GM10266 (cell line): ENCODE measurements at regions not wholly inside any gene's neighbourhood (a gene's known extent, or its start where the extent isn't known, plus 50 kb on each side); places are given as distances from the start of the nearest gene placed in this dataset.

ENCODE experiments used
- DNase-seq: peaks from one replicate; pipeline ENCODE4 v3.0.0; 2012; ENCODE audit errors: extremely low spot score
- CTCF ChIP-seq: IDR thresholded peaks from 2 replicates; pipeline ENCODE4 v1.5.1; 2012; ENCODE audit warnings: mild to moderate bottlenecking, low read depth; ENCODE audit not compliant: control insufficient read depth, insufficient read depth; ENCODE audit errors: missing control alignments

GRCh38 chr15:46751303-46751702, 966.0 kb upstream of the SEMA6D start:
- TF ChIP-seq CTCF = no peak
- no peak for DNase-seq

- DNase-seq = no peak
- no peak for TF ChIP-seq CTCF
Measured at GRCh38 chr15:46753946-46754345, 963.4 kb upstream of the SEMA6D start.

GRCh38 chr15:46763091-46763490, 954.2 kb upstream of the SEMA6D start:
- no peak for DNase-seq
- TF ChIP-seq CTCF = no peak

- no peak for DNase-seq
- no peak for TF ChIP-seq CTCF
Measured at GRCh38 chr15:46764851-46765250, 952.5 kb upstream of the SEMA6D start.

GRCh38 chr15:46766021-46766420, 951.3 kb upstream of the SEMA6D start:
- no peak for TF ChIP-seq CTCF
- no peak for DNase-seq

- DNase-seq = no peak
- no peak for TF ChIP-seq CTCF
Measured at GRCh38 chr15:46768287-46768686, 949.0 kb upstream of the SEMA6D start.

- no peak for DNase-seq
- no peak for TF ChIP-seq CTCF
Measured at GRCh38 chr15:46773016-46773415, 944.3 kb upstream of the SEMA6D start.
